Stimulated activated CD4-positive, alpha-beta T cell treated with anti-CD3 and anti-CD28 coated beads, Interleukin-15, amount 100 ng/mL, for 24 hours (primary cell): ENCODE measurements at regions not wholly inside any gene's neighbourhood (a gene's known extent, or its start where the extent isn't known, plus 50 kb on each side); places are given as distances from the start of the nearest gene placed in this dataset.

Experiments
- DNase-seq: peaks from one replicate; pipeline ENCODE4 v3.0.0-alpha.2; 2020

DNA sequence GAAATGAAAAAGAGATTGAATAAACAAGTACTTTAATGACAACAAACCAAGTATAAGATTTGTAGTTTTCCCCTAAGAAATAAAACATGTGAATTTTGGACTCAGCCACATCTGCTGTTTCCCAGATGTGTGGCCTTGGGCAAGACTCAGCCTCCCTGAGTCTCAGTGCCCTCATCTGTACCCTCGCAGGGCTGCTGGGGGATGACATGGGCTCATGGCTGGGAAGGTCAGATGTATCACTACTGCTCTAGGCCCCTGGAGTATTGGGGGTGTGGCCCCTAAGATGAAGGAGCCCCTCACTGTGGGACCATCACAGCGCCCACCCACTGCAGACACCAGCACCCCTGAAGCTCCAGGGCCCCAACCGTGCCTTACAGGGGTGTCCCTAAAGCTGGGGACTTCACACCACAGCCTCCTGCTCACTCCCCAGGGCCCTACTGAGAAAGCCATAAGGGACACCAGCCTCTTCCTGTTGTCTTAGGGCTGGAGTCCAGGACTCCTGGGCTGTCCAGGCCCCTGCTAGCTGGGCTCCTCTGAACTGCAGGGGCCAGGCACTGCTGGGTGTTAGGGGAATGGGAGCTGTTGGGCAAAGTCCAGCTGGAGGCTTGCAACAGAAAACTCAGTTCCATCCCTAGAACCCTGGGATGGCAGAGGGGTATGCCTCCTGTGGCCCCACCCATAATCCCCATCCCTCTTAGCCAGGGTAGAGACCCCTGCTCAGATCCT is 104.0 kb upstream of the WNT4 start:
- no peak for DNase-seq

DNA sequence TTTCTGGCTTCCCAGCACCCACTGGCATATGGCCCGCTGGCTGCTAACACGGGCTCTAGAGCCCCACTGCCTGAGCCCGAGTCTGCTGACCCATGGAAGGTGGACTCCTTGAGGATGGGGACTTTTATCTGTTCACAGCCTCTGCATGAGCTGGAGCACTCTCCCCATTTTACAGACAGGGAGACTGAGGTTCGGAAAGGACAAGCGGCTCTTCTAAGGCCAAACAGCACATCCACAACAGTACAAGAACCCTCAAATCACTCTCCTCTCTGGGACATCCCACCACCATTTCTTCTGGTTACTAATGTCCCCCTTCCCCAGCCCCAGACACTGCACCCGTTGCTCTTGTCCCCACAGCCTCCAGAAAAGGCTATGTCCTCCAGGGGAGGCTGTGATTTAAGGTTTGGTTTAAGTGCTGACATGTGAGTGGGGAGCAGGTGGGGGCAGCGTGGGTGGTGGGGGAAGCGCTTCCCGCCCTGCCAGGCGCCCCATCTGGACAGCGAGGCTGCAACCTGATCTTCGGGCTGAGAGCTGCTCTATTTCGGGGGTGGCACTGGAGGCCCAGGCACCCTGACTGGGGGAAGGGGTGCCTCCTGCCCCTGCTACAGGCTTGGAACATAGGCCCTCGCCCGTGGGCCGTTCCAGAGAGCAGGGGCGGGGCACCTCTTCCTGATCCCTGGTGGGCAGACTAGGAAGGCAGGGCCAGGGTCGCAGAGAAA is 104.8 kb upstream of the WNT4 start:
- DNase-seq, result no peak

DNA sequence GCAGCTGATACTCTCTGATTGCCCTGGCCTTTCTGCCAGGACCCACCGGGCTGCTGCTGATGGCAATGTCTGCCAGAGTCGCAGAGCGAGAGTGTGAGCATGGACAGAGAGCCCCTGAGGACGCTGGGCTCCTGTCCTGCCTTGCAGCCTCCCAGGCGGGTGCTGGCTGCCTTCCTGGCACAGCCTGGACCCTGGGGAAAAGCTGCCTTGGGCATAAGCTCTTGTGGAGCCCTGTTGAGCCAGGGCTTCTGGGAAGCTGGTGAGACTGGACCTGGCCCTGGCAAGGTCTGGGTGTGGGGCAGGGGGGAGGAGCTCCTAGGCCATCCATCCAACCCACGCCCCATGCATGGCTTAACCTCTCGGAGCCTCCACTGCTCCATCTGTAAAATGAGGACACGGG is 105.8 kb upstream of the WNT4 start:
- no peak for DNase-seq

DNA sequence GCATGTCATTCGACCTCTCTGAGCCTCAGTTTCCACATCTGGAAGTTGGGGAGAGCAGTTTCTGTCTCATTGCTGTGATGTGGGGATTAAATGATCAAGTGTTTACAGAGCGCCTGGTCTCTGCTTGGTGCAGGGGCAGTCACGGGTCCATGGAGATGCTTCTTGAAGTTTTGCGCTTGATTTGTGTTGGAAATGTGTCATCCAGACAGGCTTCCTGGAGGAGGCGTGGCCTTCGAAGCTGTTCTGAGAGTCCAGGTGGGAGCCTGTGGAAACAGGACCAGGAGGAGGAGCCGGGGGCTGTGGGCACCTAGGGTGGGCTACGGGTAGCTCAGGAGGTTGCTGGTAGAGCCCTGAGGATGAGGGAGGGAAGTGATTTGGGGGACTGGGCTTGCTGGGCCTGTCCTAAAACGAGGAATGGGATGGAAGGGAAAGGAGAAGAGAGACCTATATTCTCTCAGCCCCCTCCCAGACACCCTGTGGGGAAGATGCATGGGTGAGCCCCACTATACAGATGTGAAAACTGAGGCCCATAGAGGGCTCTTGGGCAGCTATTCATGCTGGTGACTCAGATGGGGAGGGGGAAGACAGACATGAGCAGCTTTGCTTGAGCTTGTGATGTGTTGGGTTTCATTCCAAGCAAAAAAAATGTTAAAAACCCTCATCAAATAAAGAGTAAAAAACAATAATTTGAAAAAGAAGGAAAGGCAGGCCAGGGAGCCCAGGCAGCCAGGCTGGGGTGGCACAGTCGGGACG is 107.2 kb upstream of the WNT4 start:
- DNase-seq, result no peak

DNA sequence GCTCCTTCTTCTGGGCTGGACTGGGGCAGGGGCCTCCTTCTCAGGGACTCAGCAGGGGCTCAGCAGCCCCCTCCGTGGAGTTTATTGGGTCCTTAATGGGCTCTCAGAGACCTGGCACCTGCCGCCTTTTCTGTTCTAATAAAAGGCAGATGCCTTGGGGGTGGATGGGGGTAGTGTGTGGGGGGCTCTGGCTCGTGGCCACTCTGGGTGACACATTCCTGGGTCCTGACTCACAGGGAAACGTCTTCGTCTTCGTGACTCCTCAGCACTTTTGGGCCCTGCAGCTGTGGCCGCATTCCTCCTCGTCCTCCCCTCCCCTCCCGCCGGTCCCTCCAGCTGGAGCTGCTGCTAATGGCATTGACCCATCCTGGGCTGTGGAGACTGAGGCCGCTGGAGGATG is 107.8 kb upstream of the WNT4 start:
- DNase-seq, result no peak

DNA sequence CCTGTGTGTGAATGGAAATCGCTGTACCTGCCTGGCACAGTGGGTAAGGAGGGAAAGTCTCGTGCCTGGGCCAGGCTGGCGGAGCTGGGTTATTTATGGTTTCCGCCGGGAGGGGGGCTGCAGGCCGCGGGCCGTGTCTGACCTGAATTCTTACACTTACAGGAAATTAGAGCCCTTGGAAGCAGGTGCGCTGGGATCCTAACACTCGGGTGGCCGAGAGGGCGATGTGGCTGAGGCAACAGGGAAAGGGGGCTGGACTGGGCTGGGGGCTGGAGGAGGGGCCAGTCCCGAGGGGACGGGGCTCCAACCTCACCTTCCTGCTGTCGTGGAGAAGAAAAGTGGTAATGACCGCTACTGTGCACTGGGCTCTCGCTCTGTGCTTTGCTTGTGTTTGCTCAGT is 109.4 kb upstream of the WNT4 start:
- DNase-seq, result no peak

DNA sequence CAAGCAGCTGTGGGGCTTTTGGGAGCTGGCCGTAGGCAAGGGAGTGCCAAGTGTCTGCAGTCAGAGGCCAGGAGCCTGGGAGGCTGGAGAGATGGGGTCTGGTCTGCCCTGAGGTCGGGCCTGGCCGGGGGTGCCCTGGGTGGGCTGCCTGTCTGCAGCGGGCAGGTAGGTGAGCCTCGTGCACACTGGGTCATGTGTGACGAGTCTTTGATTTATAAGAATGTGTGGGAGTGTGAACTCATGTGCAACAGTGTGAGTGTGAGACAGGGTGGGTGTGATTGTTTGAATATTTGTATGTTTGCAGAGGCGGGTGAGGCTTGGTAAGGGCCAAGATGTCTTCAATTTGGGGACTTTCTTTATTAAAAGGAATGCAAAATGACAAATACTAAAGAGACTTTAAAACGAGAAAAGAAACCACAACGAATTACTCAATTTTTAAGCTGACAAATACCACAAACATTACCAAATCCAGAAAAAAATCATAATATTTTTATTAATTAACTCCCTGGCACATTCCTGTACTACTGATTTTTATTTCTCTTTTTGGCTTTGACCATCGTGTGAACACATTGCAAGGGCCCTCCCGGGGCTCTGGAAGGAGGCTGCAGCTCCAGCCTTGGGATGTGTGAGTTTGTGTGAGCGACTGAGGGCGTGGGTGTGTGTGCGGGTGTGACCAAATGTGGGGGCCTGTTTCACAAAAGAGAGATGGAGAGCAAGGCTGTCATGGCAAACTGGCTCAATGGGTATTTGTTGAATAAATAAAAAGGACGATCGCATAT is 110.3 kb upstream of the WNT4 start:
- no peak for DNase-seq

DNA sequence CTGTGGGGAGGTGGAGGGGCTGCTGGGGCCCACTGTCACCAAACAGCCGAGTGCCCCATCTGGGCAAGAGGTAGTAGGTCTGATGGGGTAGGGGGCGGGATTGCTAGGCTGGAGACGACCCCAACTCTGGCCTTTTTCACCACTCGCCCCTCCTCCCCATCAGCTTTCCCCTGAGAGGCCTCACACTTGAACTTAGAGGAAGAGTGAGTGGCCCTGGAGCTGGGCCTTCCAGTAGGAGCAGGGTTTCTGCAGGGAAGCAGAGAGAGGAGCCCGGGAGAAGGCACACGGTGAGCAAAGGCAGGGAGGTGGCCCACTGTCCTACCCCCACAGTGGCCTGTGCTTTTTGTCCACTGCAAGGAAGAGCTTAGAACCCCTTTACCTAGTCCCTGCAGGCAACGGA is 111.9 kb upstream of the WNT4 start:
- no peak for DNase-seq

DNA sequence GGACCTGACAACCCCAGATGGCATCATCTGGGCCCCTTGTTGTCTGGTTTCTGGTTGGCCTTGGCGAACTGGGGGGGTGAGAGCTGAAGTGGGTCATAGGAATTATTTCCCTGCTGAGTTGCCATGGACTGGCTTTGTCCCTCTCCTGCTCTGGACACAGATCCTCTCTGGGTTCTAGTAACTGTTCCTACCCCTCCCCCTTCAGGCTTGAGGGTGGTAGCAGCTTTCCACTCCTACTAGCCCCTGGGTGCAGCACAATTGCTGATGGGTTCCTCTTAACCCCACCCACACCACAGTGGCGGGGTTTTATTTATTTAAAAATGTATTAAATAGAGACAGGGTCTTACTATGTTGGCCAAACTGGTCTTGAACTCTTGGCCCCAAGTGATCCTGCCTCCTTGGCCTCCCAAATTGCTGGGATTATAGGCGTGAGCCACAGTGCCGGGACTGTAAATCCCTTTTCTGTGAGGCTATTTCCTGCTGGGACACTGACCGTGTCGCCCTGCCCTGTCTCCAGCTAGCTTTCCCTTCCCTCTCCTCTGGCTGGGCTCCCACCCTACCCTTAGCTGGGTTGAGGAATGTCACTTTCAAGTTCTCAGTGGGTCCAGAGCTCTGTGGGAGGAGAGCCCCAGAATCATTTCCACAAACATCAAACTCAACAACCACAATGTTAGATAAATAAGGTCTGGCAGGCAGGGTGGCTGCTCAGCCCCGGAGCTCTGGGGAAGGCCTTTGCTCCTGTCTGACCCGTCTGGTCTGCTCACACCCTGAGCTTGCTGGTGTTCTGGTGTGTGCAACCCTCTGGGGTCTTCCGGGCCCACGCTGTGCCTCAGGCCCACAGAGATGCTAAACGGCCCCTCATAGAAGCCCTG is 112.7 kb upstream of the WNT4 start:
- DNase-seq, result no peak

DNA sequence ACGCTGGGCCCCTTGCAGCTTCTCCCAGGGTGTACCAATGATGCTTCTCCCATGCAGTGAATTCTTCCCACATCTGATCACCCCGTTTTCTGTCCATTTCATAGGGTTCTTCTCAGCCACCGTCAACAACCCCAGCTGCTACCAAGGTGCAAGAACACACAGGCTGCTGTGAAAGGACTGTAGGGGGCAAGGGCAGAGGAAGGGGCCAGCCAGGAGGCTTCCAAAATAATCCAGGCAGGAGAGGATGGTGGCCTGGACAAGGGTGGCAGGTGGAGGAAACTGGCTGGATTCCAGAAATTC is 113.3 kb upstream of the WNT4 start:
- DNase-seq, result no peak

DNA sequence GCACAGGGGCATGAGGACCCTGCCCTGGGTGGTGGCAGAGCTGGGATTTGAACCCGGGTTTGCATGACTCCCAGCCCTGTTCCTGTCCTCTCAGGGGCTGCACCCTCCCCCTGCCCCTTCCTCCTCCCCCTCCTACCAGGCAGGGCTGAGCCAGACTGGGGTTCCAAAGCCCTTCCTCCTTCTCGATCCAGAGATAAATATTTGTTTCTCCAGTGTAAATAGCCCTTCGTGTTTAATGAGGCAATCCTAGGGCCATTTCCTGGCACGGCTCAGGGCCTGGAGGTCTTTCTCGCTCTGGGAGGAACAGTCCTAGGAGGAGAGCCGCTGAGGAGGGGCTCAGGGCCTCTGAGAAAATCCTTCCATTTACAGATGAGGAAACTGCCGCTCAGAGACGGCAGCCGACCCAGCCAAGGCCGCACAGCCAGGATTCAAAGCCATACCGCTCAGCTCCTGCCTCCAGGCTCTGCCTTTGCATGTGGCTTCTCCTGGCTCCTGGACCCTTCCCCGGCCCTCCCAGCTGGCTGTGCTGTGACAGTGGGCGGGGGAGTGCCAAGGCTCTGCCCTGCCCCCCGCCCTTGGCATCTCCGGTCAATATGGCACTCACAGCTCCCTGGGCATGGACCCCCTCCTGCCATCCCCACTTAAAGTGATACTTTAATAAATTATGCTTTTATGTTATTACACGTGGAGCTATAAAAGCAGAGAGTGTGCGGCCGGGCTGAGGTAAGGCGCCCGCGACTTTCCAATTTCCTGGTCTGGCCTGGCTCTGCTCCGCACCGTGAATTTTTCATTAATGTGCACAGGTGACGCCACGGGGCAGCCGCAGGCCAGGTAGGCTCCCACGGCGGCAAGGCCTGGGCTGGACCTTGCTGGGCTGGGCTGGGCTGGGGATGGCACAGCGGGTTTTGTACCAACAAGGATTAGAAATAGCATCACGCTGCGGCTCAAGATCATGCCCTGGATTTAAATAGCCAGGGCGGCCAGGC is 114.7 kb upstream of the WNT4 start:
- no peak for DNase-seq

DNA sequence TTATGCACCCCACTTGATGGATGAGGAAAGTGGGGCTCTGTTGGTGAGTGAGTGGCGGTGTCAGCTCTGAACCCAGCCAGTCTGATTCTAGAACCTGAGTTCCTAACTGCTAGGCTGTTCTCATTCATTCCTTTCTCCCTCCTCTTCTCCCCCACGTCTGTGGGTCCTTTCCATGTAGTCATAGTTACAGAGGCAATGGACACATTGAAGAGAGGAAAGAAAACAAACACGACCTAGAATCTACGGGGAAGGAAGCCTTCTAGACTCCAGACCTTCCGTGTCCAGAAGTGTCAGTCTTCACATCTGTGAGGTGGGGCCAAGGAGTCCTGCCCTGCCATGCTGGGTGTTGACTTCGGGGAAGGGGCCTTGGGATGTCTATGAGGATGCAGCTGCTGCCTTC is 115.8 kb upstream of the WNT4 start:
- no peak for DNase-seq

DNA sequence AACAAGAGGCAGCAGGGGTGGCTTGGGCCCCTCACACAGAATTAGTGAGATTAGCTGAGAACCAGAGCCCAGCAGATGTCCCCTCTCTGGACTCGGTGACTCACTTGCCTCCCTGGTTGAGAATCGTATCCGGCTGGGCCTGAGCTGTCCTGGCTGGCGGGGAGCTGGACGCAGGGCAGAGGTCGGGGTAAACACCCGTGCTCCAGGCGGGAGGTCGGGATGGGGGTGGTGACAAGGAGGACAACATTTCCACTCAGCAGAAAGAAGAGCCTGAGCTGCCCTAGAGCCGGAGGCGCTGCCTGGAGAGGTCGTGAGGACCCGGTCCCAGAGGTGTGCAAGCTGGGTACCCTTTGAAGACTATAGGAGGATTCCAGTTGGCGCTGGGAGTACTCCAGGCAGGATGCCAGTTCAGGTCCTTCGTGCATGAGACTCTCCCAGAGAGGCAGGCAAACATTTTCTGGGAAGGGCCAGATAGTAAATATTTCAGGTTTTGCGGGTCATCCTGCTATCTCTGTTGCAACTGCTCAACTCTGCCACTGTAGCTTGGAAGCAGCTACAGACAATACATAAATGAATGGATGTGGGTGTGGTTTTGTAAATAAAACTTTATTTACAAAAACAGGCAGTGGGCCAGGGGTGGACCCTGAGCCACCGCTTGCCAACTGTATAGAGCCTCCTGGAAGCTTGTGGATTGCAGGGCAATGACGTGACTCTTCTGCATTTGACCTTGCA is 116.8 kb upstream of the WNT4 start:
- DNase-seq, result no peak

DNA sequence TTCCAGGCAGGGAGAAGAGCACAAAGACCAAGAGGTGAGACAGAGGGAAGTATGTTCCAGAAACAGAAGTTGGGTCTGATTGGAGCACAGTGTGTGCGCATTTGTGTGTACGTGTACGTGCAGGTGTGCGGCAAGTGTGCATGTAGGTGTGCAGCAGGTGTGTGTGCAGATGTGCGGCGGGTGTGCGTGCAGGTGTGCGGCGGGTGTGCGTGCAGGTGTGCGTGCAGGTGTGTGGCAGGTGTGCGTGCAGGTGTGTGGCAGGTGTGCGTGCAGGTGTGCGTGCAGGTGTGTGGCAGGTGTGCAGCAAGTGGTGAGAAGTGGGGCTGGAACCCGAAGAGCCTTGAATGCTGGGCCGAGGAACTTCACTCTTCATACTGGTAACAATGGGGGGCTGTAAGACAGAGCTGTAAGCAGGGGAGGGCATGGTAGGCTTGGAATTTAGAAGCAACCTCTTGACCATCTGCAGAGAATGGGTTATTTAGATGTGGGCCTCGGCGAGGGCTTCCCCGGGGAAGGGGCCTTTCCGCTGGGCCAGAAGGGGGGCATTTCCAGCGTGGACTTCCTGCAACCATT is 118.0 kb upstream of the WNT4 start:
- DNase-seq, result no peak

DNA sequence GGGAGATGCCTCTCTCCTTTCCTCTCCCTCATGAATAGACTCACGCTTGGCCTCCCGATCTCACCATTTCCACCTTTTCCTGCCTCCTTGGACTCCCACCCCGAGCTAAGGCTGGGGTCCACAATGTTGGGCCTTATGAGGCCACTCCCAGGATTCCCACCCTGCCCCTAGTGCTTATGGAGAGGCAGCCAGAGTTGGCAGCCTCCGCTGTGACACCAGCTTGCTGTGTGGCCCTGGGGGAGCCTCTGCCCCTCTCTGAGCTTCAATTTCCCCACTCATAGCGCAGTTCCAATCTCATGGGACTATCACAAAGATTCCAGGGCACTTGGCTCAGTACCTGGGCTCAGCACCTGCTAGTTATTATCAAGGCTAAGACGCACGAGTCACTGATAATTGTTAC is 118.7 kb upstream of the WNT4 start:
- DNase-seq, result no peak

DNA sequence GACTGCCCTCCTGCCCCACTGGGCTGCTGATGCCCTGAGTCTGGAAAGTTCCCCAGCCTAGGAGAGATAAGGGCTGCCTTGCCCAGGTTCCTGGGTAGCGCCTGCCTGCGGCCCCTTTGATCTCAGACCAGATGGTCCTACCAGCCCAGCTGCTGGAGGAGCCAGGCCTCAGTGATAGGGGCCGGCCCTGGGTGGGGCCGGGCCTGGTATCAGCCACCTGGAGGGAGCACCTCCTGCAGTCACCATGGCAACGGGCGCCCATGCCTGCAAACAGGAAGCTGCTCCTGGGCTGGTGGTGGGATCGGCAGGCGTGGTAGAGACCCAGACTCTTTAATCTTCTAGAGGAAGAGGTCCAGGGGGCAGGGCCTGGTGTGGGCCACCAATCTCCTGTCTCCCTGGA is 119.7 kb upstream of the WNT4 start:
- peak; percentile 7 for DNase-seq

DNA sequence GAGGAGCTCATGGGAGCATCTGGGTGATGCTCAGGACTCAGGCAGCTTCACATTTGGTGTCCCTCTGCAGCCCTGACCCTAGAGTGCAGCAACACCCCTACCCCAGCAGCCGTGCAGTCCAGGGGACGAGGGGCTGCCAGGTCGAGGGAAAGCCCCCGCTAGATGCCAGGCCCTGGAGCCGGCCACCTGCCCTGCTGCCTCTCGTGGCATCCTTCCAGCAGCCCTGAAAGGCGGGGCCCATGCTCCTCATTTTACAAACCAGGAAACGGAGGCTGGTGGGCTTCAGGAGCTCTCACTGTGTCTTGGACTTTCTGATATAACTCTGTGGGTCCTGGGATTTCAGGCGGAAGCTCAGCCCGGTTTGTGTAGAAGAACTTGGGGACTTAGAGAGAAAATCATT is 120.5 kb upstream of the WNT4 start:
- DNase-seq, result no peak

DNA sequence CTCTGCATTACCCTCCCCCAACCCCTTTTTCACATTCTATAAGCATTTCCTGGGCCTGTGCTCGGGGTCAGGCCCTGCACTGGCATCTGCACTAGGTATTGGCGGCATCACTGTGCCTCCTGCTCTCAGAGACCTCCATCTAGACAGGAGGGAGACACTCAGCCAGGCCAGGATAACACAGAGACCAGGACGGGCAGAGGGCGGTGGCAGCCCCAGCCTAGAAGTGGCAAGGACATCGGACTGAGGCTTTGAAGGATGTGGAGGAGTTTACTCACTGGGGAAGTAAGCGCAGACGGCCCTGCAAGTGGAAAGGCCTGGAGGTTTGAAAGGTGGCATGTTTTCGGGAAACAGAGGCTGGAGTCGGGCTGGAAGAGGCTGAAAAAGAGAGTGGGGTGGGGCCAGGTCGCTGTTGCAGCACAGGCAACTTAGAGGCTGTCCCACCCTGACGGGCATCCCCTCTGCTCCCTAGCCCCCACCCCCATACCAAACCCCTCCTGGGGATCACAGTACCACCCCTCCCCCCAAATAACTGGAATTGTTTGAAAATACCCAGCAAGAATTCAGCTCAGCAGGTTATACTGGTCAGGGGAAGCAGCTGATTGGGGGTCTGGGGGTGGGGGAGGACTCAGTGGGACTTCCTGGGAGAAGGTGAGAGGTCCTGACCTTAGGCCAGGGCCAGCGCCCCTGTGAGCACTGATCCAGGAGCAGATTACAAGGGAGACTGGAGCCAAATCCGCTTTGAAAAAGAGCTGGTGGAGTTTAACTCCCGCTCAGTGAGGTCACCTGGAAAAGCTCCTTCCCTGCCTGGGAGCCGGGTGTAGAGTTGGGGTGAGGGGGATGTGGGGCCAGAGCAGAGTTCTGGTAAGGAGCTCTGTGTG is 121.8 kb upstream of the WNT4 start:
- DNase-seq, result no peak

DNA sequence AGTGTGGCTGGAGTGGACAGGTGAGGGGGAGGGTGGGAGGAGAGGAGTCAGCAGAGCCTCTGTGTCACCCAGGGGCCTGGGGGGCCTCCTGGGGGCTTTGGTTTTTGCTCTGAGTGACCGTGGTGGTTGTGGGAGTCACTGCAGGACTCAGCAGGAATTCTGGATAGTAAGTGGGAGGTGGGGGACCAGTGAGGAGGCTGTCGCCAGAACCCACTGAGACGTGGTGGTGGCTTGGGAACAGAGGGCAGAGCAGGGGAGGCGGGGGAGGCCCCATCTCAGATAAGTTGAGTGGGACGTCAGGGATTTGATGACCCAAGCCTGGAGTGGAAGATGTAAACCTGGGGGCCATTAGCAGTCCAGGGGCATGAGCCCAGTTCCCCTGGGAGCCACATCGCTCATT is 123.2 kb upstream of the WNT4 start:
- no peak for DNase-seq
